IMR-90 (cell line): ENCODE measurements at regions not wholly inside any gene's neighbourhood (a gene's known extent, or its start where the extent isn't known, plus 50 kb on each side); places are given as distances from the start of the nearest gene placed in this dataset.

Experiments
- ATAC-seq: fragments of 200-7000 bp; cut with Tn5 transposase; 2 replicates; pipeline ENCODE4 v1.9.1; 2020; ENCODE audit warnings: low read depth, mild to moderate bottlenecking, moderate library complexity
- BruUV-seq: library from RNA; stranded (reverse); fragments of 400-500 nt; replicated peaks from 2 replicates; lab custom pipeline; 2021; lab: Mats Ljungman, UMichigan
- CTCF ChIA-PET: fragments of 300-600 bp; formaldehyde crosslinking; extraction: SDS; loops from one replicate; lab custom pipeline; 2021; ENCODE audit warnings: antibody characterized with exemption; lab: Yijun Ruan, JAX
- POLR2A ChIA-PET: fragments of 300-600 bp; sonication (Branson Sonifier 250); formaldehyde crosslinking; loops from one replicate; lab custom pipeline; 2022; ENCODE audit warnings: antibody characterized with exemption; ENCODE audit not compliant: unreplicated experiment; lab: Charles Lee
- DNase-seq: peaks from one replicate; pipeline ENCODE4 v3.0.0; 2013
- H2AFZ ChIP-seq: replicated peaks from 2 replicates; pipeline ENCODE3; 2013; ENCODE audit warnings: low read length, mild to moderate bottlenecking; ENCODE audit not compliant: poor library complexity
- H2AK5ac ChIP-seq: 2 replicates; pipeline ENCODE4 v1.6.1; 2013; ENCODE audit warnings: low read depth, low read length, inconsistent platforms
- H2AK9ac ChIP-seq: replicated peaks from 2 replicates; pipeline ENCODE3; 2013; ENCODE audit warnings: mild to moderate bottlenecking, low read depth, low read length, moderate library complexity; ENCODE audit not compliant: poor library complexity
- H2BK120ac ChIP-seq: 2 replicates; pipeline ENCODE4 v1.6.1; 2013; ENCODE audit warnings: low read depth, low read length, inconsistent platforms
- H2BK15ac ChIP-seq: 3 replicates; pipeline ENCODE4 v1.6.1; 2013; ENCODE audit warnings: low read depth, low read length, inconsistent platforms
- H2BK20ac ChIP-seq: 2 replicates; pipeline ENCODE4 v1.6.1; 2013; ENCODE audit warnings: low read depth, mild to moderate bottlenecking, inconsistent platforms, low read length, moderate library complexity
- H2BK5ac ChIP-seq: 2 replicates; pipeline ENCODE4 v1.6.1; 2013; ENCODE audit warnings: mild to moderate bottlenecking, low read depth, low read length, inconsistent platforms; ENCODE audit not compliant: poor library complexity, severe bottlenecking
- H3K14ac ChIP-seq: replicated peaks from 2 replicates; pipeline ENCODE4 v1.6.1; 2013; ENCODE audit warnings: low read depth, low read length, inconsistent platforms
- H3K18ac ChIP-seq: 2 replicates; pipeline ENCODE4 v1.6.1; 2013; ENCODE audit warnings: low read depth, low read length, control low read depth
- H3K23ac ChIP-seq: 2 replicates; pipeline ENCODE4 v1.6.1; 2013; ENCODE audit warnings: low read depth, low read length, inconsistent platforms
- H3K27ac ChIP-seq: 2 replicates; pipeline ENCODE4 v1.5.1; 2013; ENCODE audit warnings: mild to moderate bottlenecking, control low read depth, low read length; ENCODE audit not compliant: insufficient read depth
- H3K27me3 ChIP-seq: 2 replicates; pipeline ENCODE4 v1.6.1; 2013; ENCODE audit warnings: low read length; ENCODE audit not compliant: control insufficient read depth, insufficient read depth
- H3K36me3 ChIP-seq: 2 replicates; pipeline ENCODE4 v1.6.1; 2013; ENCODE audit warnings: low read length, mixed read lengths; ENCODE audit not compliant: control insufficient read depth, insufficient read depth
- H3K4ac ChIP-seq: 2 replicates; pipeline ENCODE4 v1.6.1; 2013; ENCODE audit warnings: low read depth, low read length, inconsistent platforms
- H3K4me1 ChIP-seq: 2 replicates; pipeline ENCODE4 v1.6.1; 2013; ENCODE audit warnings: low read length, mixed read lengths; ENCODE audit not compliant: control insufficient read depth, insufficient read depth
- H3K4me2 ChIP-seq: 2 replicates; pipeline ENCODE4 v1.6.1; 2013; ENCODE audit warnings: low read depth, mild to moderate bottlenecking, control low read depth, low read length, moderate library complexity
- H3K4me3 ChIP-seq: 2 replicates; pipeline ENCODE4 v1.5.1; 2013; ENCODE audit warnings: low read depth, mild to moderate bottlenecking, control low read depth, low read length, moderate library complexity; ENCODE audit not compliant: insufficient read depth
- H3K56ac ChIP-seq: 2 replicates; pipeline ENCODE4 v1.6.1; 2013; ENCODE audit warnings: low read length, inconsistent platforms; ENCODE audit not compliant: insufficient read depth; ENCODE audit errors: extremely low read depth
- H3K79me1 ChIP-seq, 2 experiments: 2 replicates each; pipeline ENCODE4 v1.6.1; 2013; ENCODE audit warnings: low read length in 2 of 2, inconsistent platforms in 1 of 2, low read depth in 1 of 2
- H3K9ac ChIP-seq: 2 replicates; pipeline ENCODE4 v1.6.1; 2013; ENCODE audit warnings: low read depth, low read length, control low read depth
- H3K9me1 ChIP-seq: 2 replicates; pipeline ENCODE4 v1.6.1; 2013; ENCODE audit warnings: low read length, inconsistent platforms; ENCODE audit not compliant: insufficient read depth
- H3K9me3 ChIP-seq: 2 replicates; pipeline ENCODE4 v1.6.1; 2013; ENCODE audit warnings: low read length; ENCODE audit not compliant: control insufficient read depth, insufficient read depth
- H4K20me1 ChIP-seq: 2 replicates; pipeline ENCODE4 v1.6.1; 2013; ENCODE audit warnings: low read length, inconsistent platforms; ENCODE audit not compliant: insufficient read depth
- H4K5ac ChIP-seq: 2 replicates; pipeline ENCODE4 v1.6.1; 2013; ENCODE audit warnings: mild to moderate bottlenecking, low read depth, low read length, control low read depth
- H4K8ac ChIP-seq, 2 experiments: 2 replicates each; pipeline ENCODE4 v1.6.1; 2013; ENCODE audit warnings: low read depth in 2 of 2, low read length in 2 of 2, control low read depth in 1 of 2, inconsistent platforms in 1 of 2
- H4K91ac ChIP-seq: 2 replicates; pipeline ENCODE4 v1.6.1; 2013; ENCODE audit warnings: low read depth, low read length, inconsistent platforms; ENCODE audit not compliant: insufficient read depth
- BHLHE40 ChIP-seq: fragments of 150-350 bp; IDR thresholded peaks from 2 replicates; pipeline ENCODE4 v1.6.1; 2016; ENCODE audit warnings: mild to moderate bottlenecking, low read depth, low read length
- CEBPB ChIP-seq: IDR thresholded peaks from 2 replicates; pipeline ENCODE4 v1.6.1; 2012; ENCODE audit warnings: low read depth, low read length, improper control_type of control experiment
- CHD1 ChIP-seq: IDR thresholded peaks from 2 replicates; pipeline ENCODE4 v1.6.1; 2012; ENCODE audit warnings: low read depth, low read length, improper control_type of control experiment
- FOS ChIP-seq: fragments of 150-350 bp; IDR thresholded peaks from 2 replicates; pipeline ENCODE4 v1.6.1; 2016; ENCODE audit warnings: low read depth, low read length
- MAFK ChIP-seq: IDR thresholded peaks from 2 replicates; pipeline ENCODE4 v1.6.1; 2012; ENCODE audit warnings: low read depth, low read length, improper control_type of control experiment
- MAZ ChIP-seq: IDR thresholded peaks from 2 replicates; pipeline ENCODE4 v1.6.1; 2012; ENCODE audit warnings: low read depth, mild to moderate bottlenecking, low read length, improper control_type of control experiment, moderate library complexity, borderline replicate concordance
- MXI1 ChIP-seq: IDR thresholded peaks from 2 replicates; pipeline ENCODE4 v1.6.1; 2012; ENCODE audit warnings: low read depth, mild to moderate bottlenecking, low read length, moderate library complexity, borderline replicate concordance
- NFE2L2 ChIP-seq: fragments of 150-350 bp; IDR thresholded peaks from 2 replicates; pipeline ENCODE4 v1.6.1; 2016; ENCODE audit warnings: low read depth, mild to moderate bottlenecking, low read length
- POLR2A ChIP-seq: IDR thresholded peaks from 2 replicates; pipeline ENCODE4 v1.6.1; 2012; ENCODE audit warnings: mild to moderate bottlenecking, low read depth, low read length
- RAD21 ChIP-seq: IDR thresholded peaks from 2 replicates; pipeline ENCODE4 v1.6.1; 2012; ENCODE audit warnings: low read length, improper control_type of control experiment
- RCOR1 ChIP-seq: IDR thresholded peaks from 2 replicates; pipeline ENCODE4 v1.6.1; 2012; ENCODE audit warnings: mild to moderate bottlenecking, low read length, improper control_type of control experiment; ENCODE audit not compliant: insufficient replicate concordance
- RFX5 ChIP-seq: IDR thresholded peaks from 2 replicates; pipeline ENCODE4 v1.8.0; 2012; ENCODE audit warnings: low read depth, mild to moderate bottlenecking, low read length, moderate library complexity
- SMC3 ChIP-seq: fragments of 150-350 bp; IDR thresholded peaks from 2 replicates; pipeline ENCODE4 v1.6.1; 2016; ENCODE audit warnings: low read depth, mild to moderate bottlenecking, antibody characterized with exemption, low read length, moderate library complexity
- dilution Hi-C: fragments of 300-500 bp; cut with HindIII; formaldehyde crosslinking; loops from one replicate; pipeline ENCODE4 v1.14.3; 2018; ENCODE audit warnings: low sequenced_read_pairs; ENCODE audit not compliant: unreplicated experiment
- in situ Hi-C: fragments of 300-500 bp; cut with MboI; formaldehyde crosslinking; loops from 3 replicates; pipeline ENCODE4 v1.14.3; 2019; ENCODE audit warnings: low sequenced_read_pairs, inconsistent platforms, mixed read lengths
- intact Hi-C: fragments of 100-400 bp; cut with micrococcal nuclease; formaldehyde crosslinking; loops from 2 replicates; pipeline ENCODE4 v1.10.0; 2022
- TF ChIP-seq, protein P1 (sequence below): conservative IDR thresholded peaks from 2 replicates; pipeline ENCODE4 v1.5.1; 2012; ENCODE audit warnings: mild to moderate bottlenecking, low read depth, low read length, improper control_type of control experiment
- TF ChIP-seq, protein P2 (sequence below): fragments of 150-350 bp; IDR thresholded peaks from 2 replicates; pipeline ENCODE4 v1.6.1; 2017; ENCODE audit warnings: mild to moderate bottlenecking, antibody characterized with exemption, low read length, low read depth
- TF ChIP-seq, protein P3 (sequence below): fragments of 150-350 bp; IDR thresholded peaks from 2 replicates; pipeline ENCODE4 v1.6.1; 2016; ENCODE audit warnings: low read depth, mild to moderate bottlenecking, low read length, moderate library complexity, borderline replicate concordance

DNA sequence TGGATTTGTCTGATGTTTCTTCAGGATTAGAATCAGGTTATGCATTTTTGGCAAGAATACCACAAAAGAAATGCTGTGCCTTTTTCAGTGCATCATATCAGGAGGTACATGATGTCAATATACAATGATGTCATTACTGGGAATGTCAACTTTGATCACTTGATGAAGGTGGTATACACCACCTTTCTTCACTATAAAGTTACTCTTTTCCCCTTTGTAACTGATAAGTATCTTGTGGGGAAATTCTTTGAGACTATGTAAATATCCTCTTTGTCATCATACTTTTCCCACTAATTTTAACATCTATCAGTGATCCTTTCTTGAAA lies 65.9 kb upstream of the TCF7L2 start:
- Histone ChIP-seq H3K9me3 (no peaks in the 10 kb centered on the region), H2BK15ac (no peak overlapping the region), H2AK9ac (no peak overlapping the region), H3K9ac (no peak overlapping the region), H3K79me1 (no peaks in the 10 kb centered on the region), H3K27ac (no peak overlapping the region), H2BK120ac (no peak overlapping the region), H4K5ac (no peak overlapping the region), H3K56ac (no peak overlapping the region), H3K4me2 (no peak overlapping the region), H2BK20ac (no peak overlapping the region), H3K18ac (no peak overlapping the region), H3K14ac (no peak overlapping the region), H3K9me1 (no peaks in the 10 kb centered on the region), H4K8ac (no peak overlapping the region), H3K4me3 (no peak overlapping the region), H3K23ac (no peak overlapping the region), H2AFZ (no peak overlapping the region), H4K20me1 (no peaks in the 10 kb centered on the region), H3K4me1 (no peaks in the 10 kb centered on the region), H2AK5ac (no peak overlapping the region), H2BK5ac (no peak overlapping the region), H3K27me3 (peaks cover 19% of the 10 kb centered on the region), H3K36me3 (no peaks in the 10 kb centered on the region), H3K4ac (no peak overlapping the region), H4K91ac (no peak overlapping the region)
- DNase-seq (no peak), ATAC-seq (no peak)
- ChIA-PET POLR2A (no interaction called here), CTCF (no interaction called here)
- dilution Hi-C loops (no loop called here), in situ Hi-C loops (no loop called here), intact Hi-C loops (no loop called here)
- TF ChIP-seq BHLHE40 (no peak), FOS (no peak), MAFK (no peak), MXI1 (no peak), SMC3 (no peak), NFE2L2 (no peak), CEBPB (no peak), MAZ (no peak), RCOR1 (no peak), POLR2A (no peak), RAD21 (no peak), CHD1 (no peak), RFX5 (no peak)
- TF ChIP-seq, protein P1, sequence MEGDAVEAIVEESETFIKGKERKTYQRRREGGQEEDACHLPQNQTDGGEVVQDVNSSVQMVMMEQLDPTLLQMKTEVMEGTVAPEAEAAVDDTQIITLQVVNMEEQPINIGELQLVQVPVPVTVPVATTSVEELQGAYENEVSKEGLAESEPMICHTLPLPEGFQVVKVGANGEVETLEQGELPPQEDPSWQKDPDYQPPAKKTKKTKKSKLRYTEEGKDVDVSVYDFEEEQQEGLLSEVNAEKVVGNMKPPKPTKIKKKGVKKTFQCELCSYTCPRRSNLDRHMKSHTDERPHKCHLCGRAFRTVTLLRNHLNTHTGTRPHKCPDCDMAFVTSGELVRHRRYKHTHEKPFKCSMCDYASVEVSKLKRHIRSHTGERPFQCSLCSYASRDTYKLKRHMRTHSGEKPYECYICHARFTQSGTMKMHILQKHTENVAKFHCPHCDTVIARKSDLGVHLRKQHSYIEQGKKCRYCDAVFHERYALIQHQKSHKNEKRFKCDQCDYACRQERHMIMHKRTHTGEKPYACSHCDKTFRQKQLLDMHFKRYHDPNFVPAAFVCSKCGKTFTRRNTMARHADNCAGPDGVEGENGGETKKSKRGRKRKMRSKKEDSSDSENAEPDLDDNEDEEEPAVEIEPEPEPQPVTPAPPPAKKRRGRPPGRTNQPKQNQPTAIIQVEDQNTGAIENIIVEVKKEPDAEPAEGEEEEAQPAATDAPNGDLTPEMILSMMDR = no peak
- TF ChIP-seq, protein P2, sequence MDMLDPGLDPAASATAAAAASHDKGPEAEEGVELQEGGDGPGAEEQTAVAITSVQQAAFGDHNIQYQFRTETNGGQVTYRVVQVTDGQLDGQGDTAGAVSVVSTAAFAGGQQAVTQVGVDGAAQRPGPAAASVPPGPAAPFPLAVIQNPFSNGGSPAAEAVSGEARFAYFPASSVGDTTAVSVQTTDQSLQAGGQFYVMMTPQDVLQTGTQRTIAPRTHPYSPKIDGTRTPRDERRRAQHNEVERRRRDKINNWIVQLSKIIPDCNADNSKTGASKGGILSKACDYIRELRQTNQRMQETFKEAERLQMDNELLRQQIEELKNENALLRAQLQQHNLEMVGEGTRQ = no peak
- TF ChIP-seq, protein P3, sequence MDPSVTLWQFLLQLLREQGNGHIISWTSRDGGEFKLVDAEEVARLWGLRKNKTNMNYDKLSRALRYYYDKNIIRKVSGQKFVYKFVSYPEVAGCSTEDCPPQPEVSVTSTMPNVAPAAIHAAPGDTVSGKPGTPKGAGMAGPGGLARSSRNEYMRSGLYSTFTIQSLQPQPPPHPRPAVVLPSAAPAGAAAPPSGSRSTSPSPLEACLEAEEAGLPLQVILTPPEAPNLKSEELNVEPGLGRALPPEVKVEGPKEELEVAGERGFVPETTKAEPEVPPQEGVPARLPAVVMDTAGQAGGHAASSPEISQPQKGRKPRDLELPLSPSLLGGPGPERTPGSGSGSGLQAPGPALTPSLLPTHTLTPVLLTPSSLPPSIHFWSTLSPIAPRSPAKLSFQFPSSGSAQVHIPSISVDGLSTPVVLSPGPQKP = no peak
- BruUV-seq = no TSS peak
